Stimulated activated memory B cell treated with anti-CD40 and anti-IgM and Interleukin-4, amounts not matched to agents 10 μg/mL and 1 μg/mL and 100 μg/mL, for 72 hours (primary cell): ENCODE measurements at regions not wholly inside any gene's neighbourhood (a gene's known extent, or its start where the extent isn't known, plus 50 kb on each side); places are given as distances from the start of the nearest gene placed in this dataset.
"Not testable (repeated sequence)": the region's sequence is repeated elsewhere in the genome, so short reads cannot be mapped to it uniquely, and the experiment has no call there.

ENCODE experiments used
- ATAC-seq: fragments of 150-1000 bp; cut with Tn5 transposase; 2 replicates; pipeline ENCODE4 v1.10.0; 2021
- H3K27ac Mint-ChIP-seq: one replicate; pipeline ENCODE4 v1.8.0; 2022; ENCODE audit warnings: mild to moderate bottlenecking, mixed read lengths
- H3K27me3 Mint-ChIP-seq: one replicate; pipeline ENCODE4 v1.8.0; 2022; ENCODE audit warnings: mixed read lengths
- H3K36me3 Mint-ChIP-seq: one replicate; pipeline ENCODE4 v1.8.0; 2022; ENCODE audit warnings: mixed read lengths
- H3K4me1 Mint-ChIP-seq: one replicate; pipeline ENCODE4 v1.8.0; 2022; ENCODE audit warnings: mixed read lengths
- H3K4me3 Mint-ChIP-seq: one replicate; pipeline ENCODE4 v1.8.0; 2022; ENCODE audit warnings: mild to moderate bottlenecking, moderate library complexity, mixed read lengths
- H3K9me3 Mint-ChIP-seq: one replicate; pipeline ENCODE4 v1.8.0; 2022; ENCODE audit warnings: mixed read lengths

- no peak for ATAC-seq
- no peaks in the 10 kb centered on the region for H3K4me1 Mint-ChIP-seq
- no peaks in the 10 kb centered on the region for H3K36me3 Mint-ChIP-seq
- peaks cover 6% of the 10 kb centered on the region for H3K9me3 Mint-ChIP-seq
- H3K27me3 Mint-ChIP-seq = peaks cover 17% of the 10 kb centered on the region
- no peak overlapping the region for H3K4me3 Mint-ChIP-seq
- no peak overlapping the region for H3K27ac Mint-ChIP-seq
Measured at GRCh38 chr12:13343375-13343774, 146.8 kb downstream of the EMP1 start.

GRCh38 chr12:13342971-13343370, 146.4 kb downstream of the EMP1 start:
- H3K9me3 Mint-ChIP-seq = peaks cover 6% of the 10 kb centered on the region
- no peaks in the 10 kb centered on the region for H3K4me1 Mint-ChIP-seq
- peaks cover 13% of the 10 kb centered on the region for H3K27me3 Mint-ChIP-seq
- no peak overlapping the region for H3K27ac Mint-ChIP-seq
- ATAC-seq = no peak
- no peak overlapping the region for H3K4me3 Mint-ChIP-seq
- no peaks in the 10 kb centered on the region for H3K36me3 Mint-ChIP-seq

GRCh38 chr12:13340149-13340548, 143.6 kb downstream of the EMP1 start:
- Mint-ChIP-seq H3K4me3 (no peak overlapping the region), H3K36me3 (no peaks in the 10 kb centered on the region), H3K4me1 (no peaks in the 10 kb centered on the region), H3K27me3 (peaks cover 19% of the 10 kb centered on the region), H3K27ac (no peak overlapping the region), H3K9me3 (peaks cover 6% of the 10 kb centered on the region)
- no peak for ATAC-seq

- Mint-ChIP-seq H3K4me3 (no peak overlapping the region), H3K4me1 (no peaks in the 10 kb centered on the region), H3K9me3 (peaks cover 6% of the 10 kb centered on the region), H3K27me3 (peaks cover 22% of the 10 kb centered on the region), H3K27ac (no peak overlapping the region), H3K36me3 (no peaks in the 10 kb centered on the region)
- no peak for ATAC-seq
Measured at GRCh38 chr12:13339538-13339937, 143.0 kb downstream of the EMP1 start.

- Mint-ChIP-seq H3K27me3 (peaks cover 22% of the 10 kb centered on the region), H3K4me3 (no peak overlapping the region), H3K36me3 (no peaks in the 10 kb centered on the region), H3K9me3 (peaks cover 6% of the 10 kb centered on the region), H3K4me1 (no peaks in the 10 kb centered on the region), H3K27ac (no peak overlapping the region)
- no peak for ATAC-seq
Measured at GRCh38 chr12:13339091-13339490, 142.6 kb downstream of the EMP1 start.

- peaks cover 6% of the 10 kb centered on the region for H3K9me3 Mint-ChIP-seq
- ATAC-seq = no peak
- no peak overlapping the region for H3K4me3 Mint-ChIP-seq
- no peak overlapping the region for H3K27ac Mint-ChIP-seq
- no peaks in the 10 kb centered on the region for H3K36me3 Mint-ChIP-seq
- H3K27me3 Mint-ChIP-seq = peaks cover 35% of the 10 kb centered on the region
- no peaks in the 10 kb centered on the region for H3K4me1 Mint-ChIP-seq
Measured at GRCh38 chr12:13337791-13338190, 141.3 kb downstream of the EMP1 start.

- peaks cover 3% of the 10 kb centered on the region for H3K9me3 Mint-ChIP-seq
- no peaks in the 10 kb centered on the region for H3K4me1 Mint-ChIP-seq
- H3K27me3 Mint-ChIP-seq = peaks cover 35% of the 10 kb centered on the region
- no peak overlapping the region for H3K4me3 Mint-ChIP-seq
- no peaks in the 10 kb centered on the region for H3K36me3 Mint-ChIP-seq
- no peak for ATAC-seq
- no peak overlapping the region for H3K27ac Mint-ChIP-seq
Measured at GRCh38 chr12:13336216-13336615, 139.7 kb downstream of the EMP1 start.

GRCh38 chr12:13328535-13328934, 132.0 kb downstream of the EMP1 start:
- H3K4me1 Mint-ChIP-seq = peaks cover 14% of the 10 kb centered on the region
- no peaks in the 10 kb centered on the region for H3K9me3 Mint-ChIP-seq
- no peak for ATAC-seq
- H3K4me3 Mint-ChIP-seq = no peak overlapping the region
- H3K27me3 Mint-ChIP-seq = peaks cover 43% of the 10 kb centered on the region
- H3K36me3 Mint-ChIP-seq = peaks cover 6% of the 10 kb centered on the region
- no peak overlapping the region for H3K27ac Mint-ChIP-seq

GRCh38 chr12:13326076-13326475, 129.6 kb downstream of the EMP1 start:
- H3K9me3 Mint-ChIP-seq = no peaks in the 10 kb centered on the region
- ATAC-seq = no peak
- peaks cover 14% of the 10 kb centered on the region for H3K4me1 Mint-ChIP-seq
- no peak overlapping the region for H3K27ac Mint-ChIP-seq
- peaks cover 43% of the 10 kb centered on the region for H3K27me3 Mint-ChIP-seq
- H3K4me3 Mint-ChIP-seq = no peak overlapping the region
- peaks cover 6% of the 10 kb centered on the region for H3K36me3 Mint-ChIP-seq

GRCh38 chr12:13325037-13325436, 128.5 kb downstream of the EMP1 start:
- H3K36me3 Mint-ChIP-seq, H3K9me3 Mint-ChIP-seq, ATAC-seq, H3K27ac Mint-ChIP-seq, H3K4me3 Mint-ChIP-seq: not testable (repeated sequence)
- Mint-ChIP-seq H3K4me1 (peaks cover 11% of the 10 kb centered on the region), H3K27me3 (peaks cover 34% of the 10 kb centered on the region)

GRCh38 chr12:13318231-13319015, 121.9 kb downstream of the EMP1 start:
- Mint-ChIP-seq H3K36me3 (no peaks in the 10 kb centered on the region), H3K4me1 (no peaks in the 10 kb centered on the region), H3K4me3 (no peak overlapping the region), H3K27me3 (peaks cover 32% of the 10 kb centered on the region), H3K27ac (no peak overlapping the region), H3K9me3 (peaks cover 4% of the 10 kb centered on the region)
- no peak for ATAC-seq

GRCh38 chr12:13316587-13317246, 120.2 kb downstream of the EMP1 start:
- Mint-ChIP-seq H3K9me3 (peaks cover 4% of the 10 kb centered on the region), H3K4me1 (no peaks in the 10 kb centered on the region), H3K27me3 (peaks cover 24% of the 10 kb centered on the region), H3K36me3 (no peaks in the 10 kb centered on the region), H3K27ac (no peak overlapping the region), H3K4me3 (no peak overlapping the region)
- no peak for ATAC-seq

GRCh38 chr12:13313886-13314285, 117.4 kb downstream of the EMP1 start:
- Mint-ChIP-seq H3K36me3 (no peaks in the 10 kb centered on the region), H3K9me3 (peaks cover 4% of the 10 kb centered on the region), H3K4me3 (no peak overlapping the region), H3K27me3 (peaks cover 15% of the 10 kb centered on the region), H3K4me1 (no peaks in the 10 kb centered on the region), H3K27ac (no peak overlapping the region)
- ATAC-seq = no peak

GRCh38 chr12:13311551-13311950, 115.0 kb downstream of the EMP1 start:
- no peaks in the 10 kb centered on the region for H3K36me3 Mint-ChIP-seq
- H3K9me3 Mint-ChIP-seq = no peaks in the 10 kb centered on the region
- peaks cover 6% of the 10 kb centered on the region for H3K4me1 Mint-ChIP-seq
- H3K4me3 Mint-ChIP-seq = no peak overlapping the region
- H3K27me3 Mint-ChIP-seq = peaks cover 16% of the 10 kb centered on the region
- no peak overlapping the region for H3K27ac Mint-ChIP-seq
- no peak for ATAC-seq

GRCh38 chr12:13307143-13307816, 110.8 kb downstream of the EMP1 start:
- H3K4me3 Mint-ChIP-seq = no peak overlapping the region
- peaks cover 6% of the 10 kb centered on the region for H3K4me1 Mint-ChIP-seq
- no peaks in the 10 kb centered on the region for H3K36me3 Mint-ChIP-seq
- no peaks in the 10 kb centered on the region for H3K9me3 Mint-ChIP-seq
- no peak overlapping the region for H3K27ac Mint-ChIP-seq
- H3K27me3 Mint-ChIP-seq = peaks cover 27% of the 10 kb centered on the region
- ATAC-seq = peak; percentile 25

- no peak overlapping the region for H3K27ac Mint-ChIP-seq
- H3K9me3 Mint-ChIP-seq = no peaks in the 10 kb centered on the region
- no peak overlapping the region for H3K4me3 Mint-ChIP-seq
- no peak for ATAC-seq
- H3K36me3 Mint-ChIP-seq = no peaks in the 10 kb centered on the region
- H3K4me1 Mint-ChIP-seq = peaks cover 6% of the 10 kb centered on the region
- H3K27me3 Mint-ChIP-seq = peaks cover 37% of the 10 kb centered on the region
Measured at GRCh38 chr12:13304924-13305323, 108.4 kb downstream of the EMP1 start.
